ENCODE measurements at regions not wholly inside any gene's neighbourhood (a gene's known extent, or its start where the extent isn't known, plus 50 kb on each side); places are given as distances from the start of the nearest gene placed in this dataset.
"Not testable (repeated sequence)": the region's sequence is repeated elsewhere in the genome, so short reads cannot be mapped to it uniquely, and the experiment has no call there.

GRCh38 chr2:34242763-34243123 lies 643.6 kb upstream of the FAM98A start:
- no peak for DNase-seq

DNA sequence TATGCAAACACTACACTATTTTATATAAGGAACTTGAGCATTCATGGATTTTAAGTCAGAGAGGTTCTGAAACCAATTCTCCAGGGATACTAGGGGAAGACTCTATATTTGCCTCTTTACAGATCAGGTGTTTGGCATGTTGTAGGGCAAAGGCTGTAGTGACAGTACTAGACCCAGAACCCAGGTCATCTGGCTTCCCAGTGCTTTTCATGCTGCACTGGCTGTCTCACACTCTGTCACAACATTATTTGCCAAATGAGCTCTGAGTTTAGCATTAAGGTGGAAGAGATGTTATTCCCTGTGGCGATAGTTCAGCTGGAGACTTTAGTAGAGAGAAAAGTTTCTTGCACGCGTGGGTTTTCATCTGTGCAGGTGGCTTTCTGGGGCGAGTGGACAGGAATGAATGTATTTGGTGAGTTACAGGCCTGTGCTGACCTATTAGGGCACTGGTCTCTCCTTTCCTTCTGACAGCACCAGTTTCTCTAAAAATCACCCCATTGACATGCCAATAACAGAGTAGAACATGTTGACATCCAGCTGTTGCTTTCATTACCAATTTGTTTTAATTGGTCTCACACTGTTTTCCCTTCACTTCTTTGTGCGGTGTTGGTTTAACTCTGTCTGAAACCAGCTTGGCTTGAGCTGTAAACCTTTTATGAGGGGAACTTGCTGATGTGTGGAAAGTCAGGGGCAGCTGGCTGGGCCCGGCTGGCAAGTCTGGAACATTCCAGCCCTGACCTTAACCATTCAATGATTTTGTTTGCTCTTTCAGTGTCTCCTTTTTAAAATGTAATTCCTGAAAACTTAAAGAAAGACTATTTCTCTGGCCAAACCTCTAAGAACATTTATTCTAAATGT lies 643.0 kb upstream of the FAM98A start:
- no peak for DNase-seq

- DNase-seq: no peak
Observed at GRCh38 chr2:34239511-34239910, 640.4 kb upstream of the FAM98A start.

GRCh38 chr2:34234823-34235222 lies 635.7 kb upstream of the FAM98A start:
- no peak for DNase-seq

DNA sequence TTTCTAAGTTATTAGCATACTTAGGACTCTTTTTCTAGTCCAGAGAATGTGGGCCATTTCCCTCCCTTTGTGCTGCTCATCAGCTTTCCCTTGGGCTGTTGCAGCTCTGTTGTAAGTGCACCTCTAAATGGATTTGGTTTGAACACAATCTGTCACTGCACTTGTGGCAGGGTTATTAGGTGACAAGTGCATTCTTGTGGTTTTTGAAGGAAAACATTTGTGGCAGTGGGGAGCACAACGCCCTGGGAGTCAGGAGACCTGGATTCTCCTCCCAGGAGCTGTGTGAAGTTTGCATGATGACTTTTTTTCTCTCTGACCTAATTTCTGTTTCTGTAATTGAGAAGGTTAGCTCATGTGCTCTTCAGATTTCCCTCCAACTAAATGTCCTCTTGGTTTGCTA lies 630.9 kb upstream of the FAM98A start:
- no peak for DNase-seq

DNA sequence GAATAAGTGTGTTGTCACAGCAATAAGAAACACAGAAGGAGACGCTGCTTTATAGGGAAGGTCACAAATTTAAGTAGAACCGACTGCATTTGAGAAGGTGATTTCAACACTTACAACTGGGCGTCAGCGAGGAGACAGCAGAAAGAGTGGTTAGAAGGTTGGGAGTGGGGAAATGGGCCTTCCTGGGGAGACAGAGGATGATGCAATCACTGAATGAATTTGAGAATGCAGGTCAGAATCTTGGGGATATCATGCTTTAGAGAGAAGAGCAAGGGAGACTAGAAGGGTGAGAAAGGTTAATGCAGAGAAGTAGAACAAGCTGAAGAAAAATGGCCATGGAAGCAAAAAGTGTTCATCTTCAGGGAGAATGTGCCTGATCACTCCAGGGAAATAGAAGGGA lies 616.1 kb upstream of the FAM98A start:
- DNase-seq: no peak

DNA sequence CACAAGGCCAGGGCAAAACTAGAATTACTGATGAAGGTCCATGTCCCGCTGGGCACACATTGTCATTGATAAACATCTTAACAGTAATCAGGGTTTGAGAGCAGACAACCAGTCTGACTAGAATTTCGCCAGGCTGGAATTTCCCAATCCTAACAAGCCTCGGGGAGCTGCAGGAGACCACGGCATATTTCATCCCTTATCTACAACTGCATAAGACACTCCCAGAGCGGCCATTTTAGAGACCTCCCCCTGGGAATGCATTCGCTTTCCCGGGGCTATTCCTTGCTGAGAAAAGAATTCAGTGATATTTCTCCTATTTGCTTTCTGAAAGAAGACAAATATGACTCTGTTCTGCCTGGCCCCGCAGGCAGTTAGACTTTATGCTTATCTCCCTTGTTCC lies 611.3 kb upstream of the FAM98A start:
- not testable (repeated sequence) for DNase-seq

- DNase-seq: no peak
Observed at GRCh38 chr2:34204560-34204959, 605.5 kb upstream of the FAM98A start.

GRCh38 chr2:34201099-34201498 lies 602.0 kb upstream of the FAM98A start:
- no peak for DNase-seq

DNA sequence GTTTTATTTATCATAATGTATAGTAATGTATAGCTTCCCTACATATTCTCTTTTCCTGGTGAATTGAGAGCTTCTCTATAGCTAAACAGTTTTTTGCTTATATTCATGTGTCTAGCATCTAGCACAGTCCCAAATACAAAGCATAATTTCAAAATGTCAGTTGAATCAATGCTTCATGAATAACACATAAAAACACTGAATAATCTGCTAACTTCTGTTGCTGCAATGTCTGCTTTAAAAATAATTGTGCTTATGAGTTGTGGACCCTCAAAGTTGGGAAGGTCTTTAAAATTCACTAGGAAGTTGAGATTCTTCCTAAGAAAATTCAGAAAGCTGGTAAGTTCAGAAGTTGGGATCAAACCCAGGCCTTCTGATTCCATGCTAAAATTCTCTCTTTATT lies 600.9 kb upstream of the FAM98A start:
- DNase-seq: no peak

DNA sequence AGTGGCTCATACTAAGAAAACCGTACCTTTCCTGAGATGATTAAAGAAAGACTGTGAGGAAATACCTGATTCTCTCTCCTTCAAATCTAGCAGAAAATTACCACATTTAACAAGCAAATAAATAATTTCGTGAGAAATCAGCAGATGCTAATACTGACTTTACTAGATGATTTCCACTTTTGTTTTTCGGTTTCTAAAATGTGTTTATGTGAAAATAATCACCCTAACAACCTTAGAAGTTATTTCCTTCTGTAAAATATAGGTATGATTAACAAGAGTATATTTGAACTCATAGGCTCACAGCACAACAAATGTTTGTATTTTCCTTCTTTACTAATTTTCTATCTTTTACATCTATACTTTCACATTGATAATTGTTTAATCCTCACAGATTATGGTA lies 594.1 kb upstream of the FAM98A start:
- DNase-seq: no peak

DNA sequence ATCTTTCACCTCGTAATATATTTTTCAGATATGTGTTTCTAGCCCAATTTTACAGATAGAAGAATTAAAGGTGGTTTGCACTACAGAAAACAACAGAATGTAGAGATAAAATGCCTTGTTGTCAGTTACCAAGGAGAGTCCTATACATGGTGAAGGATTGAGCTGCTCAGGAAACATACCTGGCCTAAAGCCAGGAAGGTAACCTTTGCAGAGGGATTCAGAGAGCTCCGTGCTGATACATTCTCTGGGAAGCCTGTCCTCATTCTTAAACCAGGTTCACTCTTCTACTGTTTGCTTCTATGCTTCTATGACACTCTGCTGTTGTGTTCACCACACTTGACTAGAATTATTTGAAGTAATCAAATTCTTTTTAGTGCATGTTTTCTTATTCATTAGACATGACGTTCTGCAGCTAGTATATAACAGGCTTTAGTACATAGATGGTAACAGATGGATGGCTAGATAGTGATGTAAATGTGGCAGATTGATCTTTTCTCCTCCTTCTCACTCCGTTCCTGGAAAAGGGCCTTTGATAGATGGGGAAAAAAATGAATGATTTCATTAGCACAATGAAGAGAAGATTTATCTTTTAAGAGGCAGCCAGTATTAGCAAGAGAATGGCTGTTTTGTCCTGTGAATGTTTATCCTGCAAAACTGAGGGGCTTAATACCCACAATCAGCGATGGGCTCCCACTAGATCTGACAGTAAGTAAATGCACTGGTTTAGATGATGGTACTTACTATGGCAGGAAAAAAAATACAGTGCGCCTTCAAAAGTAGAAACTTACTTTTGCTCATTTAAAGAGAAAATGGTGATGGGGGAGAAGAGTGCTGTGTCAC lies 589.6 kb upstream of the FAM98A start:
- DNase-seq: no peak

GRCh38 chr2:34179511-34179910 lies 580.4 kb upstream of the FAM98A start:
- DNase-seq: no peak

GRCh38 chr2:34178482-34178881 lies 579.4 kb upstream of the FAM98A start:
- DNase-seq: no peak

GRCh38 chr2:34176693-34177092 lies 577.6 kb upstream of the FAM98A start:
- no peak for DNase-seq

DNA sequence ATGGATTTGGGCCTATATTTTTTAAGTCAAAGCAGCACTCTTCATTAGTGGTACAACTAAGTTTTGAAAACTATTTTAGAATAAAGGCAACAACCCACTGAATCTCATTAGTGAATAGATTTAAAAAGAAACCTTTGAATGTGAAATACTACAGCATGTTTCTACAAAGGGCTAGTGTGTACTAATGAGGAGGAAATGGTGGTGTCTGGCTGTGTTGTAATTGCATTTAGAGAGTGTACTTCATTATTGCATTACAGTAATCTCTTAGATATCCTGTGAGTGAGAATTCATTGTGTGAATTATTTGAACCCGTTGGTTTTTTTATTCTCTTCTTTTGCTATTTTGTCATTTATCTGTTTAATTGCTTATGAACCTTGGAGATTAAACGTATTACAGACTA lies 575.4 kb upstream of the FAM98A start:
- no peak for DNase-seq

- DNase-seq: no peak
Observed at GRCh38 chr2:34162231-34162630, 563.1 kb upstream of the FAM98A start.

DNA sequence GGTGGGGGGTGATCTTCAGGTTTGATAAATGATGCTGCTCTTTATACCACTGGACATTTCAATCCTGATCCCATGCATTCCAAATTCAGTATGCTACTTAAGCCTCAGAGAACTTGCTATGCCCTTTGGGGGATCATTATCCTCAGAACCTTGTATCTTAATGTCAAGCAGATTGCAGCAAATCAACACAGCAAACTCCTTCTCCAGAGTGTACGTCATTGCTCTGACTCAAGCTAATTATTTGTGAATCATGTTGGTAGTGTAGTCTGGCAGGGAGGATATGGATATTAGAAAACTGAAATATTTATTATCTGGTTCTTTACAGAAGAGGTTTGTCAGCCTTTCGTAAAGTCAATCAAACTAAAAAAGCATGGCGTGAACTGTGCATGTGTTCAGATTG lies 562.5 kb upstream of the FAM98A start:
- no peak for DNase-seq

DNA sequence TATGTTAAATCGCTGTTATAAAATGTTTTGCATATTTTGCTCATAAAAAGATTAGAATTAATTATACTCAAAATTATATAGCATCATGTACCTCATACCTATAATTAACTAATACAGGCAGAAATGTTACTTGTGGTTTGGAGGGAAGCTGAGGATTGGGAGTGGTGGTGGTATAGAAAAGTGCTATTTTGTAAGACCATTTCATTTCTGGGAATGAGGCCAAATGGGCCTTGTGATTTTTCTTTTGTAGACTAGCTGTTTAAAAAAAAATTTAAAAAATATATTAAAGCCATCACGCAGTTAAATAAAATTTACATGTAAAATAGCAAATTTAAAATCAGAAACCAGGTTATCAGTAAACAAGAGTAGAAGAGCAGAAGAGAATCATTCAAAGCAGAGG lies 560.8 kb upstream of the FAM98A start:
- no peak for DNase-seq

DNA sequence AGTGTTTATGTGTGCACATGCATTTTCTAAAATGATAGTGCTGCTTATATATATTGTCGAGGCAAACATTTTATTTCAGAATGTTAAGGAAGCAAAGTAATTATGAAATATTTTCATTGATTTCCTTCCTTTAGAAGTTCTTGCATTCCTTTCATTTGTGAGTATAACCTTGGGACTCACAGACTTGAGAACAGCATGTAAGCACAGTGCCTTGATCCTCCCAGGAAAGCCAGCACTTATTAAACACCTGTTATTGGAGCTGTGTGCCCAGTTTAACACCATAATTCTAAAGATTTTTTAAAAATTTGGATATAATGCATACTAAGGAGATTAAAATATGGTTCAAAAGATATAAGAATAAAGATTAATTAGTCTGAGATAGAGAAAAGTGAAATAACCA lies 554.4 kb upstream of the FAM98A start:
- DNase-seq: no peak

- DNase-seq: no peak
Observed at GRCh38 chr2:34147780-34148179, 548.7 kb upstream of the FAM98A start.

DNA sequence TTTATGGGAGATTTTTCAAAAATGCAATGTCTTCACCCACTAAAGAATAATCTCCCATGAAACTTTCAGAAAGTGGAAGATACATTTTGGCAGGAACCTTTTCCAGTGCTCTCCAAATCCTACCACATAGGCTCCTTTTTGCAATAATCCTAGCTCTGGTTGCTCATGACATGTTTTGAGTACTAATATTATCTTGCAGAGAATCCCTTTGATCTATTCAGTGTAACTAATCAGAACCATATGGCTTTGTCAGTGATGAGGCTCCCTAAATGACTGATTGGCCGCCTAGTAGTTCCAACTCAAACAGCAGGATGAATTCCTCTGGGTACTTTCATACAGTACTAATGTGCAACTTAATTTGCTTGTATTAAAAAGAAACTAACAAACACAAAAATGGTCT lies 544.0 kb upstream of the FAM98A start:
- no peak for DNase-seq

- not testable (repeated sequence) for DNase-seq
Observed at GRCh38 chr2:34142531-34143008, 543.5 kb upstream of the FAM98A start.

DNA sequence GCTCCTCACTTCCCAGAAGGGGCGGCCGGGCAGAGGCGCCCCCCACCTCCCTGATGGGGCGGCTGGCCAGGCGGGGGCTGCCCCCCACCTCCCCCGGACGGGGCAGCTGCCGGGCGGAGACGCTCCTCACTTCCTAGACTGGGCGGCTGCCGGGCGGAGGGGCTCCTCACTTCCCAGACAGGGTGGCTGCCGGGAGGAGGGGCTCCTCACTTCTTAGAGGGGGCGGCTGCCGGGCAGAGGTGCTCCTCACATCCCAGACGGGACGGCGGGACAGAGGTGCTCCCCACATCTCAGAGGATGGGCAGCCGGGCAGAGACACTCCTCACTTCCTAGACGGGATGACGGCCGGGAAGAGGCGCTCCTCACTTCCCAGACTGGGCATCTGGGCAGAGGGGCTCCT lies 534.0 kb upstream of the FAM98A start:
- DNase-seq: not testable (repeated sequence)

Data from right hindlimb (tissue), 1 donor.